ENCODE measurements at regions not wholly inside any gene's neighbourhood (a gene's known extent, or its start where the extent isn't known, plus 50 kb on each side); places are given as distances from the start of the nearest gene placed in this dataset.

- no peak for TF ChIP-seq POLR2A (IDR thresholded peaks at IDR 0.05)
- TF ChIP-seq, protein P1, sequence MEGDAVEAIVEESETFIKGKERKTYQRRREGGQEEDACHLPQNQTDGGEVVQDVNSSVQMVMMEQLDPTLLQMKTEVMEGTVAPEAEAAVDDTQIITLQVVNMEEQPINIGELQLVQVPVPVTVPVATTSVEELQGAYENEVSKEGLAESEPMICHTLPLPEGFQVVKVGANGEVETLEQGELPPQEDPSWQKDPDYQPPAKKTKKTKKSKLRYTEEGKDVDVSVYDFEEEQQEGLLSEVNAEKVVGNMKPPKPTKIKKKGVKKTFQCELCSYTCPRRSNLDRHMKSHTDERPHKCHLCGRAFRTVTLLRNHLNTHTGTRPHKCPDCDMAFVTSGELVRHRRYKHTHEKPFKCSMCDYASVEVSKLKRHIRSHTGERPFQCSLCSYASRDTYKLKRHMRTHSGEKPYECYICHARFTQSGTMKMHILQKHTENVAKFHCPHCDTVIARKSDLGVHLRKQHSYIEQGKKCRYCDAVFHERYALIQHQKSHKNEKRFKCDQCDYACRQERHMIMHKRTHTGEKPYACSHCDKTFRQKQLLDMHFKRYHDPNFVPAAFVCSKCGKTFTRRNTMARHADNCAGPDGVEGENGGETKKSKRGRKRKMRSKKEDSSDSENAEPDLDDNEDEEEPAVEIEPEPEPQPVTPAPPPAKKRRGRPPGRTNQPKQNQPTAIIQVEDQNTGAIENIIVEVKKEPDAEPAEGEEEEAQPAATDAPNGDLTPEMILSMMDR (IDR thresholded peaks at IDR 0.05), result no peak
These were observed 83.3 kb downstream of the MYEOV start for GRCh38 chr11:69377029-69377952.

Data from lower leg skin (tissue), 3 donors.